GM23338 (cell line): ENCODE measurements at regions not wholly inside any gene's neighbourhood (a gene's known extent, or its start where the extent isn't known, plus 50 kb on each side); places are given as distances from the start of the nearest gene placed in this dataset.

Experiments used
- CREB1 ChIP-seq: fragments of 250-450 bp; sonication (Bioruptor Pico); IDR thresholded peaks from 2 replicates; pipeline ENCODE4 v1.5.0; 2020; ENCODE audit warnings: low read depth, mild to moderate bottlenecking, moderate library complexity
- EZH2 ChIP-seq: fragments of 200-600 bp; sonication (generic); IDR thresholded peaks from one replicate; pipeline ENCODE4 v1.8.0; 2017; ENCODE audit warnings: antibody characterized with exemption, mild to moderate bottlenecking, low read depth; ENCODE audit not compliant: unreplicated experiment
- JUNB ChIP-seq: IDR thresholded peaks from one replicate; pipeline ENCODE4 v1.6.1; 2016; ENCODE audit warnings: antibody characterized with exemption; ENCODE audit not compliant: unreplicated experiment
- POLR2AphosphoS5 ChIP-seq: IDR thresholded peaks from 2 replicates; pipeline ENCODE4 v1.6.1; 2016; ENCODE audit warnings: antibody characterized with exemption, low read depth
- TF ChIP-seq, protein P1 (sequence below), 2 experiments: fragments of 200-600 bp in 1 of 2; sonication (generic) in 1 of 2; conservative IDR thresholded peaks; 2 replicates each; pipeline versions ENCODE4 v1.5.1 to v1.6.1; 2016 to 2017; ENCODE audit warnings: antibody characterized with exemption in 2 of 2, low read depth in 2 of 2, mild to moderate bottlenecking in 2 of 2, moderate library complexity in 1 of 2
- TF ChIP-seq, protein P2 (sequence below): IDR thresholded peaks from one replicate; pipeline ENCODE4 v1.6.1; 2018; ENCODE audit warnings: antibody characterized with exemption; ENCODE audit not compliant: unreplicated experiment
- TF ChIP-seq, protein P3 (sequence below): fragments of 250-450 bp; sonication (Bioruptor Pico); IDR thresholded peaks from 2 replicates; pipeline ENCODE4 v1.5.0; 2020; ENCODE audit warnings: mild to moderate bottlenecking, moderate library complexity

DNA sequence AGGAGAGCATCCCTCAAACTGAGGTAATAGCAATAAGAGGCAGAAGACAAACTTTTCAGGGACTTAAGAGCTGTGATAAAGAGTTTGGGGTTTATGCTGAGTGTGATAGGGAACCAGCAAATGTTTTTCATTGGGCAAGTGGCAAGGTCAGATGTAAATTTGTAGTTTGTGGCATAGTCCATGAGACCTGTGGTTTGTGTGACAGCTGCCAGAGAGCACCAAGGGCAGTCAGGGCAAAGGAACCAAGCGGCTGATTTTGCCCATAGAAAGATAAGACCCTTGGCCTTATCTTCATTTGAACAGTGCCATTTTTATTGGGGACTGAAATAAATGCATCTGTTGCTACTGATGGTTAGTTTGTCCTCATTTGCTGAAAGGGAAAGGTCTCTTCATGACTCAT lies 220.3 kb downstream of the LRRN1 start:
- TF ChIP-seq, protein P1, sequence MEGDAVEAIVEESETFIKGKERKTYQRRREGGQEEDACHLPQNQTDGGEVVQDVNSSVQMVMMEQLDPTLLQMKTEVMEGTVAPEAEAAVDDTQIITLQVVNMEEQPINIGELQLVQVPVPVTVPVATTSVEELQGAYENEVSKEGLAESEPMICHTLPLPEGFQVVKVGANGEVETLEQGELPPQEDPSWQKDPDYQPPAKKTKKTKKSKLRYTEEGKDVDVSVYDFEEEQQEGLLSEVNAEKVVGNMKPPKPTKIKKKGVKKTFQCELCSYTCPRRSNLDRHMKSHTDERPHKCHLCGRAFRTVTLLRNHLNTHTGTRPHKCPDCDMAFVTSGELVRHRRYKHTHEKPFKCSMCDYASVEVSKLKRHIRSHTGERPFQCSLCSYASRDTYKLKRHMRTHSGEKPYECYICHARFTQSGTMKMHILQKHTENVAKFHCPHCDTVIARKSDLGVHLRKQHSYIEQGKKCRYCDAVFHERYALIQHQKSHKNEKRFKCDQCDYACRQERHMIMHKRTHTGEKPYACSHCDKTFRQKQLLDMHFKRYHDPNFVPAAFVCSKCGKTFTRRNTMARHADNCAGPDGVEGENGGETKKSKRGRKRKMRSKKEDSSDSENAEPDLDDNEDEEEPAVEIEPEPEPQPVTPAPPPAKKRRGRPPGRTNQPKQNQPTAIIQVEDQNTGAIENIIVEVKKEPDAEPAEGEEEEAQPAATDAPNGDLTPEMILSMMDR (conservative IDR thresholded peaks at IDR 0.05; ENCODE audit: low read depth in 2 of 2): no peak
- TF ChIP-seq POLR2AphosphoS5 (no peak), CREB1 (CRISPR knock-in tag) (no peak), EZH2 (no peak), JUNB (no peak)
- TF ChIP-seq, protein P2, sequence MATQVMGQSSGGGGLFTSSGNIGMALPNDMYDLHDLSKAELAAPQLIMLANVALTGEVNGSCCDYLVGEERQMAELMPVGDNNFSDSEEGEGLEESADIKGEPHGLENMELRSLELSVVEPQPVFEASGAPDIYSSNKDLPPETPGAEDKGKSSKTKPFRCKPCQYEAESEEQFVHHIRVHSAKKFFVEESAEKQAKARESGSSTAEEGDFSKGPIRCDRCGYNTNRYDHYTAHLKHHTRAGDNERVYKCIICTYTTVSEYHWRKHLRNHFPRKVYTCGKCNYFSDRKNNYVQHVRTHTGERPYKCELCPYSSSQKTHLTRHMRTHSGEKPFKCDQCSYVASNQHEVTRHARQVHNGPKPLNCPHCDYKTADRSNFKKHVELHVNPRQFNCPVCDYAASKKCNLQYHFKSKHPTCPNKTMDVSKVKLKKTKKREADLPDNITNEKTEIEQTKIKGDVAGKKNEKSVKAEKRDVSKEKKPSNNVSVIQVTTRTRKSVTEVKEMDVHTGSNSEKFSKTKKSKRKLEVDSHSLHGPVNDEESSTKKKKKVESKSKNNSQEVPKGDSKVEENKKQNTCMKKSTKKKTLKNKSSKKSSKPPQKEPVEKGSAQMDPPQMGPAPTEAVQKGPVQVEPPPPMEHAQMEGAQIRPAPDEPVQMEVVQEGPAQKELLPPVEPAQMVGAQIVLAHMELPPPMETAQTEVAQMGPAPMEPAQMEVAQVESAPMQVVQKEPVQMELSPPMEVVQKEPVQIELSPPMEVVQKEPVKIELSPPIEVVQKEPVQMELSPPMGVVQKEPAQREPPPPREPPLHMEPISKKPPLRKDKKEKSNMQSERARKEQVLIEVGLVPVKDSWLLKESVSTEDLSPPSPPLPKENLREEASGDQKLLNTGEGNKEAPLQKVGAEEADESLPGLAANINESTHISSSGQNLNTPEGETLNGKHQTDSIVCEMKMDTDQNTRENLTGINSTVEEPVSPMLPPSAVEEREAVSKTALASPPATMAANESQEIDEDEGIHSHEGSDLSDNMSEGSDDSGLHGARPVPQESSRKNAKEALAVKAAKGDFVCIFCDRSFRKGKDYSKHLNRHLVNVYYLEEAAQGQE: no peak
- TF ChIP-seq, protein P3, sequence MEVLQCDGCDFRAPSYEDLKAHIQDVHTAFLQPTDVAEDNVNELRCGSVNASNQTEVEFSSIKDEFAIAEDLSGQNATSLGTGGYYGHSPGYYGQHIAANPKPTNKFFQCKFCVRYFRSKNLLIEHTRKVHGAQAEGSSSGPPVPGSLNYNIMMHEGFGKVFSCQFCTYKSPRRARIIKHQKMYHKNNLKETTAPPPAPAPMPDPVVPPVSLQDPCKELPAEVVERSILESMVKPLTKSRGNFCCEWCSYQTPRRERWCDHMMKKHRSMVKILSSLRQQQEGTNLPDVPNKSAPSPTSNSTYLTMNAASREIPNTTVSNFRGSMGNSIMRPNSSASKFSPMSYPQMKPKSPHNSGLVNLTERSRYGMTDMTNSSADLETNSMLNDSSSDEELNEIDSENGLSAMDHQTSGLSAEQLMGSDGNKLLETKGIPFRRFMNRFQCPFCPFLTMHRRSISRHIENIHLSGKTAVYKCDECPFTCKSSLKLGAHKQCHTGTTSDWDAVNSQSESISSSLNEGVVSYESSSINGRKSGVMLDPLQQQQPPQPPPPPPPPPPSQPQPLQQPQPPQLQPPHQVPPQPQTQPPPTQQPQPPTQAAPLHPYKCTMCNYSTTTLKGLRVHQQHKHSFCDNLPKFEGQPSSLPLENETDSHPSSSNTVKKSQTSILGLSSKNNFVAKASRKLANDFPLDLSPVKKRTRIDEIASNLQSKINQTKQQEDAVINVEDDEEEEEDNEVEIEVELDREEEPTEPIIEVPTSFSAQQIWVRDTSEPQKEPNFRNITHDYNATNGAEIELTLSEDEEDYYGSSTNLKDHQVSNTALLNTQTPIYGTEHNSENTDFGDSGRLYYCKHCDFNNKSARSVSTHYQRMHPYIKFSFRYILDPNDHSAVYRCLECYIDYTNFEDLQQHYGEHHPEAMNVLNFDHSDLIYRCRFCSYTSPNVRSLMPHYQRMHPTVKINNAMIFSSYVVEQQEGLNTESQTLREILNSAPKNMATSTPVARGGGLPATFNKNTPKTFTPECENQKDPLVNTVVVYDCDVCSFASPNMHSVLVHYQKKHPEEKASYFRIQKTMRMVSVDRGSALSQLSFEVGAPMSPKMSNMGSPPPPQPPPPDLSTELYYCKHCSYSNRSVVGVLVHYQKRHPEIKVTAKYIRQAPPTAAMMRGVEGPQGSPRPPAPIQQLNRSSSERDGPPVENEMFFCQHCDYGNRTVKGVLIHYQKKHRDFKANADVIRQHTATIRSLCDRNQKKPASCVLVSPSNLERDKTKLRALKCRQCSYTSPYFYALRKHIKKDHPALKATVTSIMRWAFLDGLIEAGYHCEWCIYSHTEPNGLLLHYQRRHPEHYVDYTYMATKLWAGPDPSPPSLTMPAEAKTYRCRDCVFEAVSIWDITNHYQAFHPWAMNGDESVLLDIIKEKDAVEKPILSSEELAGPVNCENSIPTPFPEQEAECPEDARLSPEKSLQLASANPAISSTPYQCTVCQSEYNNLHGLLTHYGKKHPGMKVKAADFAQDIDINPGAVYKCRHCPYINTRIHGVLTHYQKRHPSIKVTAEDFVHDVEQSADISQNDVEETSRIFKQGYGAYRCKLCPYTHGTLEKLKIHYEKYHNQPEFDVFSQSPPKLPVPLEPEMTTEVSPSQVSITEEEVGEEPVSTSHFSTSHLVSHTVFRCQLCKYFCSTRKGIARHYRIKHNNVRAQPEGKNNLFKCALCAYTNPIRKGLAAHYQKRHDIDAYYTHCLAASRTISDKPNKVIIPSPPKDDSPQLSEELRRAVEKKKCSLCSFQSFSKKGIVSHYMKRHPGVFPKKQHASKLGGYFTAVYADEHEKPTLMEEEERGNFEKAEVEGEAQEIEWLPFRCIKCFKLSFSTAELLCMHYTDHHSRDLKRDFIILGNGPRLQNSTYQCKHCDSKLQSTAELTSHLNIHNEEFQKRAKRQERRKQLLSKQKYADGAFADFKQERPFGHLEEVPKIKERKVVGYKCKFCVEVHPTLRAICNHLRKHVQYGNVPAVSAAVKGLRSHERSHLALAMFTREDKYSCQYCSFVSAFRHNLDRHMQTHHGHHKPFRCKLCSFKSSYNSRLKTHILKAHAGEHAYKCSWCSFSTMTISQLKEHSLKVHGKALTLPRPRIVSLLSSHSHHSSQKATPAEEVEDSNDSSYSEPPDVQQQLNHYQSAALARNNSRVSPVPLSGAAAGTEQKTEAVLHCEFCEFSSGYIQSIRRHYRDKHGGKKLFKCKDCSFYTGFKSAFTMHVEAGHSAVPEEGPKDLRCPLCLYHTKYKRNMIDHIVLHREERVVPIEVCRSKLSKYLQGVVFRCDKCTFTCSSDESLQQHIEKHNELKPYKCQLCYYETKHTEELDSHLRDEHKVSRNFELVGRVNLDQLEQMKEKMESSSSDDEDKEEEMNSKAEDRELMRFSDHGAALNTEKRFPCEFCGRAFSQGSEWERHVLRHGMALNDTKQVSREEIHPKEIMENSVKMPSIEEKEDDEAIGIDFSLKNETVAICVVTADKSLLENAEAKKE (CRISPR knock-in tag): no peak
